CD4-positive, alpha-beta memory T cell (primary cell): ENCODE measurements at regions not wholly inside any gene's neighbourhood (a gene's known extent, or its start where the extent isn't known, plus 50 kb on each side); places are given as distances from the start of the nearest gene placed in this dataset.
A peak's percentile ranks its signal among the peaks of the same experiment; 100 is the strongest.

ENCODE experiments used
- CTCF ChIA-PET: fragments of 350-600 bp; sonication (Branson Sonifier 250); formaldehyde crosslinking; loops from one replicate; lab custom pipeline; 2021; ENCODE audit warnings: inconsistent platforms; ENCODE audit not compliant: partially characterized antibody; lab: Charles Lee
- POLR2A ChIA-PET: fragments of 350-600 bp; sonication (Branson Sonifier 250); formaldehyde crosslinking; loops from one replicate; lab custom pipeline; 2021; ENCODE audit not compliant: partially characterized antibody; lab: Charles Lee
- DNase-seq, 5 donors: peaks; one replicate each; pipeline versions ENCODE4 v3.0.0 to v3.0.0-alpha.2; 2020 to 2022; ENCODE audit warnings: mixed read lengths in 1 of 5
- H3K27ac ChIP-seq: one replicate; pipeline ENCODE4 v1.7.0; 2013; ENCODE audit warnings: low read depth, low read length
- H3K27me3 ChIP-seq: 2 replicates; pipeline ENCODE4 v1.7.0; 2013; ENCODE audit warnings: mild to moderate bottlenecking, low read length, moderate library complexity; ENCODE audit not compliant: insufficient read depth
- H3K36me3 ChIP-seq: 2 replicates; pipeline ENCODE4 v1.7.0; 2013; ENCODE audit warnings: mild to moderate bottlenecking, low read length, moderate library complexity; ENCODE audit not compliant: insufficient read depth
- H3K4me1 ChIP-seq: 2 replicates; pipeline ENCODE4 v1.7.0; 2013; ENCODE audit warnings: mild to moderate bottlenecking, low read length, moderate library complexity; ENCODE audit not compliant: insufficient read depth
- H3K4me3 ChIP-seq, 2 donors: one replicate each; pipeline ENCODE4 v1.7.0; 2013; ENCODE audit warnings: low read length in 2 of 2, mild to moderate bottlenecking in 1 of 2
- H3K9me3 ChIP-seq, 2 donors: one replicate each; pipeline ENCODE4 v1.7.0; 2013; ENCODE audit warnings: low read length in 2 of 2, control low read depth in 1 of 2; ENCODE audit not compliant: control insufficient read depth in 1 of 2
- H3K27ac Mint-ChIP-seq, 7 donors: one replicate each; pipeline ENCODE4 v1.8.0; 2020 to 2021; ENCODE audit warnings: mixed read lengths in 7 of 7, mild to moderate bottlenecking in 6 of 7, inconsistent platforms in 3 of 7, moderate library complexity in 3 of 7
- H3K27me3 Mint-ChIP-seq, 2 donors: one replicate each; pipeline ENCODE4 v1.8.0; 2020 to 2021; ENCODE audit warnings: mixed read lengths in 2 of 2
- H3K36me3 Mint-ChIP-seq, 2 donors: one replicate each; pipeline ENCODE4 v1.8.0; 2020 to 2021; ENCODE audit warnings: mixed read lengths in 2 of 2, inconsistent platforms in 1 of 2, mild to moderate bottlenecking in 1 of 2
- H3K4me1 Mint-ChIP-seq, 4 donors: one replicate each; pipeline ENCODE4 v1.8.0; 2020 to 2021; ENCODE audit warnings: mixed read lengths in 4 of 4, mild to moderate bottlenecking in 1 of 4
- H3K4me3 Mint-ChIP-seq, 8 donors: one replicate each; pipeline ENCODE4 v1.8.0; 2020 to 2021; ENCODE audit warnings: mixed read lengths in 8 of 8, mild to moderate bottlenecking in 7 of 8, moderate library complexity in 6 of 8, inconsistent platforms in 3 of 8
- H3K9me3 Mint-ChIP-seq, 8 donors: one replicate each; pipeline ENCODE4 v1.8.0; 2020 to 2021; ENCODE audit warnings: mixed read lengths in 8 of 8, mild to moderate bottlenecking in 5 of 8, inconsistent platforms in 3 of 8, moderate library complexity in 1 of 8
- intact Hi-C: fragments of 100-400 bp; cut with micrococcal nuclease; formaldehyde crosslinking; loops from one replicate; pipeline ENCODE4 v1.15.1; 2023

GRCh38 chr6:153947808-153948447, 91.1 kb upstream of the OPRM1 start:
- no peak for DNase-seq
- H3K27ac ChIP-seq = no peak overlapping the region
- intact Hi-C loops = no loop called here

DNA sequence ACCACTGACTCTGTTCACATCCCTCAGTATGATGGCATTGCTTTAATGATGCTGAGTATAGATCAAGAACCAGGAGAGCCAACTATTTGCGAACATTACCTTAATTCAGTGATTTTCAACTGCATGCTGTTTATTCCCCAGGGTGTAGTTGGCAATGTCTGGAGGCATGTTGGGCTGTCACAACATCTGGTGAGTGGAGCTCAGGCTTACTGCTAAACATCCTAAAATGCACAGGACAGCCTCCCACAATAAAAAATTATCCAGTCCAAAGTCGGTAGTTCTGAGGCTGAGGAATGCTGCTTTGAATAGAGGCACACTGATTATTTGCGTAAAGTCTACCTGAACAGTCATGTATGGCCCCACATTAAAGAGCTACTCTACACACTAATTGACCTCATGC, 94.8 kb upstream of the OPRM1 start:
- intact Hi-C loops = no loop called here
- H3K9me3 ChIP-seq = no peaks in the 10 kb centered on the region
- H3K4me3 Mint-ChIP-seq = no peak overlapping the region
- H3K36me3 ChIP-seq = no peaks in the 10 kb centered on the region
- H3K4me1 Mint-ChIP-seq = no peaks in the 10 kb centered on the region
- CTCF ChIA-PET = no interaction called here
- H3K4me3 ChIP-seq = no peak overlapping the region
- H3K36me3 Mint-ChIP-seq = no peaks in the 10 kb centered on the region
- no peaks in the 10 kb centered on the region for H3K27me3 ChIP-seq
- H3K4me1 ChIP-seq = no peaks in the 10 kb centered on the region
- no peak overlapping the region for H3K27ac Mint-ChIP-seq
- no peak overlapping the region for H3K27ac ChIP-seq
- POLR2A ChIA-PET = no interaction called here
- H3K9me3 Mint-ChIP-seq = no peaks in the 10 kb centered on the region
- no peak for DNase-seq
- H3K27me3 Mint-ChIP-seq = peaks cover 3 to 6% of the 10 kb centered on the region in 2 donors

More at GRCh38 chr6:153947808-153948447, 91.1 kb upstream of the OPRM1 start:
- Histone ChIP-seq H3K27me3 (no peaks in the 10 kb centered on the region), H3K4me3 (no peak overlapping the region), H3K36me3 (no peaks in the 10 kb centered on the region), H3K4me1 (no peaks in the 10 kb centered on the region), H3K9me3 (no peaks in the 10 kb centered on the region)
- POLR2A ChIA-PET = no interaction called here
- Mint-ChIP-seq H3K4me3 (no peak overlapping the region), H3K27ac (no peak overlapping the region), H3K9me3 (no peaks in the 10 kb centered on the region), H3K36me3 (no peaks in the 10 kb centered on the region), H3K27me3 (peaks cover 0 to 6% of the 10 kb centered on the region in 2 donors), H3K4me1 (no peaks in the 10 kb centered on the region)
- CTCF ChIA-PET = no interaction called here

DNA sequence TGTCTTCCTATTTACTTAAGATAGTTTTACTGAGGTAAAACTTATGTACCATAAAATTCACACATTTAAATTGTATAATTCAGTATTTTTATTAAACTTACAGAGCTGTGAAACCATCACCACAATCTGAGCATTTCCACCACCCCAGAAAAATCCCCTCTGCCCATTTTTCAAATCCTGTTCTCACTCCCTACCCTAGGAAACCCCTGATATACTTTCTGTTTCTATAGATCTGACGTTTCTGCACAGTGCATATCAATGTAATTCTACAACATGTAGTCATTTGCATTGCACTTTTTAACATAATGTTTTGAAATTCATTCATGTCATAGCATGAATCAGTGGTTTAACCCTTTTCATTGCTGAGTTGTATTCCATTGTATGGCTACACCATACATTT, 96.7 kb upstream of the OPRM1 start:
- Histone ChIP-seq H3K27me3 (no peaks in the 10 kb centered on the region), H3K4me3 (no peak overlapping the region), H3K9me3 (no peaks in the 10 kb centered on the region), H3K27ac (no peak overlapping the region), H3K36me3 (no peaks in the 10 kb centered on the region), H3K4me1 (no peaks in the 10 kb centered on the region)
- no peak for DNase-seq
- no peak overlapping the region for H3K4me3 Mint-ChIP-seq
- ChIA-PET POLR2A (no interaction called here), CTCF (no interaction called here)
- peaks cover 3 to 4% of the 10 kb centered on the region in 2 donors for H3K27me3 Mint-ChIP-seq
- intact Hi-C loops = no loop called here
- no peaks in the 10 kb centered on the region for H3K9me3 Mint-ChIP-seq
- H3K27ac Mint-ChIP-seq = no peak overlapping the region
- H3K36me3 Mint-ChIP-seq = no peaks in the 10 kb centered on the region
- H3K4me1 Mint-ChIP-seq = no peaks in the 10 kb centered on the region

DNA sequence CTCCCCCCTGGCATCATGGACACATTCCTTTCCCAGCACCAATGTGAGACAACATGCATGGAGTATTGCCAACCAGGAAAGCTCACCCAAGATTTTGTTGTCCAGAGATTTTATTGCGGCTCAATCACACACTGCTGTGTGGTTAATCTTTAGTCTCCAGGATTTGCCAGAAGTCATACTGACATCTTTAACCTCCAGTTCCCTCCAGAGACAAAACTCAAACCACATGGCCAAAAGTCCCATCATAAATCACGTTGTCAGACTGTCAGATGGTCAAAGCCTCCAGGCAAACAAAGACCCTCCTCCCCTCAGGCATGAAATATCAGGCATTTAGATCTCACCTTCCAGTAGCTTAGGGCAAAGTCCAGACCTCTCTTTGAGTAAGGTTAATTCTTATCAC, 97.3 kb upstream of the OPRM1 start:
- no peak overlapping the region for H3K4me3 ChIP-seq

GRCh38 chr6:153938876-153939275, 100.2 kb upstream of the OPRM1 start:
- Histone ChIP-seq H3K36me3 (no peaks in the 10 kb centered on the region), H3K4me3 (no peak overlapping the region), H3K27me3 (no peaks in the 10 kb centered on the region), H3K9me3 (no peaks in the 10 kb centered on the region), H3K4me1 (no peaks in the 10 kb centered on the region), H3K27ac (no peak overlapping the region)
- intact Hi-C loops = no loop called here
- no peaks in the 10 kb centered on the region for H3K36me3 Mint-ChIP-seq
- H3K4me3 Mint-ChIP-seq = peak overlapping the region in 1 of 8 donors; percentile 23
- H3K27ac Mint-ChIP-seq = no peak overlapping the region
- no peak for DNase-seq
- H3K27me3 Mint-ChIP-seq = peaks cover 2 to 3% of the 10 kb centered on the region in 2 donors
- POLR2A ChIA-PET = no interaction called here
- CTCF ChIA-PET = no interaction called here
- no peaks in the 10 kb centered on the region for H3K4me1 Mint-ChIP-seq
- H3K9me3 Mint-ChIP-seq = peaks cover 0 to 4% (median 0%) of the 10 kb centered on the region in 8 donors

More for the DNA sequence above, 97.3 kb upstream of the OPRM1 start:
- Histone ChIP-seq H3K36me3 (no peaks in the 10 kb centered on the region), H3K27ac (no peak overlapping the region), H3K27me3 (no peaks in the 10 kb centered on the region), H3K9me3 (no peaks in the 10 kb centered on the region), H3K4me1 (no peaks in the 10 kb centered on the region)
- DNase-seq = no peak
- Mint-ChIP-seq H3K27ac (no peak overlapping the region), H3K4me3 (no peak overlapping the region), H3K9me3 (no peaks in the 10 kb centered on the region), H3K36me3 (no peaks in the 10 kb centered on the region), H3K4me1 (no peaks in the 10 kb centered on the region), H3K27me3 (peaks cover 3 to 4% of the 10 kb centered on the region in 2 donors)
- POLR2A ChIA-PET = no interaction called here
- intact Hi-C loops = no loop called here
- CTCF ChIA-PET = no interaction called here

DNA sequence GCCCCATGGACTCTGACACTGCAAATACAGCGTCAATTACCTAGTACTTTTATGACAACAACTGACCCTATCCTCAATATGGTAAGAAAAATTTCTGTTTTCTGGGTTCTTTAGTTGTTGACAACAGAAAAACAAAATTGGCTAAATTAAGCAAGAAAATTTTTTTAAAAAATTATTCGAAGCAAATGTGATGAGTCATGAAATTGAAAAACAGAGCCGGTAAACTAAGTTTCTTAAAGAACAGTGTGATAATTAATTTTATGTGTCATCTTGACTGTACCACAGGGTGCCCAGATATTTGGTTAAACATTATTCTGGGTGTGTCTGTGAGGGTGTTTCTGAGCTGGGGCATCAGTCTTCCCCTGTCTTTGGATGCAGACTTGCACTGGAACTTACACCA, 107.6 kb upstream of the OPRM1 start:
- Histone ChIP-seq H3K9me3 (no peaks in the 10 kb centered on the region), H3K27me3 (no peaks in the 10 kb centered on the region), H3K4me1 (no peaks in the 10 kb centered on the region), H3K36me3 (no peaks in the 10 kb centered on the region), H3K4me3 (no peak overlapping the region), H3K27ac (no peak overlapping the region)
- no peak for DNase-seq
- POLR2A ChIA-PET = no interaction called here
- Mint-ChIP-seq H3K9me3 (peaks cover 0 to 5% (median 0%) of the 10 kb centered on the region in 8 donors), H3K36me3 (no peaks in the 10 kb centered on the region), H3K4me1 (no peaks in the 10 kb centered on the region), H3K4me3 (no peak overlapping the region), H3K27me3 (no peaks in the 10 kb centered on the region), H3K27ac (no peak overlapping the region)
- CTCF ChIA-PET = no interaction called here
- intact Hi-C loops = no loop called here

- no peaks in the 10 kb centered on the region for H3K4me1 Mint-ChIP-seq
- H3K4me1 ChIP-seq = no peaks in the 10 kb centered on the region
- H3K4me3 Mint-ChIP-seq = no peak overlapping the region
- ChIA-PET POLR2A (no interaction called here), CTCF (no interaction called here)
- H3K4me3 ChIP-seq = no peak overlapping the region
- no peaks in the 10 kb centered on the region for H3K36me3 ChIP-seq
- no peak for DNase-seq
- no peaks in the 10 kb centered on the region for H3K27me3 ChIP-seq
- no peaks in the 10 kb centered on the region for H3K36me3 Mint-ChIP-seq
- H3K9me3 Mint-ChIP-seq = peaks cover 0 to 3% (median 0%) of the 10 kb centered on the region in 8 donors
- intact Hi-C loops = no loop called here
- no peak overlapping the region for H3K27ac ChIP-seq
- no peak overlapping the region for H3K27ac Mint-ChIP-seq
- H3K9me3 ChIP-seq = no peaks in the 10 kb centered on the region
- peaks cover 0 to 3% of the 10 kb centered on the region in 2 donors for H3K27me3 Mint-ChIP-seq
Measured at GRCh38 chr6:153927867-153928266, 111.2 kb upstream of the OPRM1 start.
